ENCODE measurements at regions not wholly inside any gene's neighbourhood (a gene's known extent, or its start where the extent isn't known, plus 50 kb on each side); places are given as distances from the start of the nearest gene placed in this dataset.

DNA sequence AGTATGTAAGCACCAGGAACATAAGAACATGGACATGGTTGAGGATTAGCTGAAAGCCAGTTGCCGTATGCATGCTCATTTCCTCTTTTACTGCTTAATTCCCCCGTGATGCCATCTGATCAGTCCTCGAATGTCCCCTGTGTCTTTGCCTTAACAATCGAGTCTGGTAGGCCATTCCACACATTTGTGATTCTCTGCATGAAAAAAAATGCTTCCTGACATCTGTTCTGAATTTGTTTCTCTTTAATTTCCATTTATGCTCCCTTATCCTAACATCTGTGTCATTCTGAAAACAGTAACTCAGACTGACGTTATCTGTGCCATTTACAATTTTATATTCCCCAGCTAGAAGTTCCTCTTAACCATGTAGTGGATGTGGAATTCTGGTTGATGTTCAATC lies 158.2 kb upstream of the TOX3 start:
- Histone ChIP-seq H3K27me3 (ENCODE audit: control insufficient read depth in 2 of 2, insufficient read depth in 2 of 2, low read length in 2 of 2) (no peaks in the 10 kb centered on the region), H3K9ac (ENCODE audit: insufficient read depth in 1 of 2, low read depth in 2 of 2, low read length in 2 of 2) (no peak overlapping the region), H3K27ac (ENCODE audit: extremely low read depth, low read depth, low read length) (no peak overlapping the region), H3K9me3 (replicated peaks; ENCODE audit: control insufficient read depth, insufficient read depth, low read depth, low read length) (no peaks in the 10 kb centered on the region), H4K20me1 (replicated peaks; ENCODE audit: control insufficient read depth, insufficient read depth, low read length) (no peaks in the 10 kb centered on the region), H3K79me2 (ENCODE audit: control insufficient read depth, insufficient read depth, low read length) (no peaks in the 10 kb centered on the region), H3K4me3 (no peak overlapping the region), H3K36me3 (ENCODE audit: control insufficient read depth, insufficient read depth, low read length) (no peaks in the 10 kb centered on the region), H3K9me1 (ENCODE audit: control insufficient read depth, insufficient read depth, low read length) (no peaks in the 10 kb centered on the region), H2AFZ (ENCODE audit: low read depth, low read length) (no peak overlapping the region), H3K4me2 (ENCODE audit: insufficient read depth, low read length) (no peak overlapping the region), H3K4me1 (replicated peaks in 1 of 2; ENCODE audit: control insufficient read depth in 2 of 2, insufficient read depth in 2 of 2, low read length in 2 of 2) (no peaks in the 10 kb centered on the region)
- no TSS peak for BruUV-seq (replicated peaks)
- ChIA-PET CTCF (ENCODE audit: low intra/inter-chr PET ratio) (no interaction called here), POLR2A (no interaction called here)
- in situ Hi-C loops (cut with MboI): no loop called here
- intact Hi-C loops (cut with micrococcal nuclease): no loop called here
- no peak for TF ChIP-seq NR2C2 (CRISPR knock-in tag; IDR thresholded peaks at IDR 0.05)
- TF ChIP-seq NR2C2 (tag; IDR thresholded peaks at IDR 0.05): no peak
- TF ChIP-seq ATF2 (CRISPR knock-in tag; IDR thresholded peaks at IDR 0.05): no peak
- no peak for TF ChIP-seq HIVEP1 (CRISPR knock-in tag; IDR thresholded peaks at IDR 0.05)
- TF ChIP-seq KDM5B (IDR thresholded peaks at IDR 0.05; ENCODE audit: insufficient replicate concordance, low read depth, low read length): no peak
- TF ChIP-seq, protein P1, sequence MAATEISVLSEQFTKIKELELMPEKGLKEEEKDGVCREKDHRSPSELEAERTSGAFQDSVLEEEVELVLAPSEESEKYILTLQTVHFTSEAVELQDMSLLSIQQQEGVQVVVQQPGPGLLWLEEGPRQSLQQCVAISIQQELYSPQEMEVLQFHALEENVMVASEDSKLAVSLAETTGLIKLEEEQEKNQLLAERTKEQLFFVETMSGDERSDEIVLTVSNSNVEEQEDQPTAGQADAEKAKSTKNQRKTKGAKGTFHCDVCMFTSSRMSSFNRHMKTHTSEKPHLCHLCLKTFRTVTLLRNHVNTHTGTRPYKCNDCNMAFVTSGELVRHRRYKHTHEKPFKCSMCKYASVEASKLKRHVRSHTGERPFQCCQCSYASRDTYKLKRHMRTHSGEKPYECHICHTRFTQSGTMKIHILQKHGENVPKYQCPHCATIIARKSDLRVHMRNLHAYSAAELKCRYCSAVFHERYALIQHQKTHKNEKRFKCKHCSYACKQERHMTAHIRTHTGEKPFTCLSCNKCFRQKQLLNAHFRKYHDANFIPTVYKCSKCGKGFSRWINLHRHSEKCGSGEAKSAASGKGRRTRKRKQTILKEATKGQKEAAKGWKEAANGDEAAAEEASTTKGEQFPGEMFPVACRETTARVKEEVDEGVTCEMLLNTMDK (IDR thresholded peaks at IDR 0.05; ENCODE audit: borderline replicate concordance, insufficient read depth, low read depth, low read length, poor library complexity, severe bottlenecking): no peak
- TF ChIP-seq JUNB (CRISPR knock-in tag; conservative IDR thresholded peaks at IDR 0.05): no peak
- no peak for TF ChIP-seq ZFP30 (CRISPR knock-in tag; IDR thresholded peaks at IDR 0.05; ENCODE audit: borderline replicate concordance)
- TF ChIP-seq, protein P2, sequence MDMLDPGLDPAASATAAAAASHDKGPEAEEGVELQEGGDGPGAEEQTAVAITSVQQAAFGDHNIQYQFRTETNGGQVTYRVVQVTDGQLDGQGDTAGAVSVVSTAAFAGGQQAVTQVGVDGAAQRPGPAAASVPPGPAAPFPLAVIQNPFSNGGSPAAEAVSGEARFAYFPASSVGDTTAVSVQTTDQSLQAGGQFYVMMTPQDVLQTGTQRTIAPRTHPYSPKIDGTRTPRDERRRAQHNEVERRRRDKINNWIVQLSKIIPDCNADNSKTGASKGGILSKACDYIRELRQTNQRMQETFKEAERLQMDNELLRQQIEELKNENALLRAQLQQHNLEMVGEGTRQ (CRISPR knock-in tag; IDR thresholded peaks at IDR 0.05): no peak
- TF ChIP-seq MTA1 (IDR thresholded peaks at IDR 0.05; ENCODE audit: borderline replicate concordance): no peak
- TF ChIP-seq, protein P3, sequence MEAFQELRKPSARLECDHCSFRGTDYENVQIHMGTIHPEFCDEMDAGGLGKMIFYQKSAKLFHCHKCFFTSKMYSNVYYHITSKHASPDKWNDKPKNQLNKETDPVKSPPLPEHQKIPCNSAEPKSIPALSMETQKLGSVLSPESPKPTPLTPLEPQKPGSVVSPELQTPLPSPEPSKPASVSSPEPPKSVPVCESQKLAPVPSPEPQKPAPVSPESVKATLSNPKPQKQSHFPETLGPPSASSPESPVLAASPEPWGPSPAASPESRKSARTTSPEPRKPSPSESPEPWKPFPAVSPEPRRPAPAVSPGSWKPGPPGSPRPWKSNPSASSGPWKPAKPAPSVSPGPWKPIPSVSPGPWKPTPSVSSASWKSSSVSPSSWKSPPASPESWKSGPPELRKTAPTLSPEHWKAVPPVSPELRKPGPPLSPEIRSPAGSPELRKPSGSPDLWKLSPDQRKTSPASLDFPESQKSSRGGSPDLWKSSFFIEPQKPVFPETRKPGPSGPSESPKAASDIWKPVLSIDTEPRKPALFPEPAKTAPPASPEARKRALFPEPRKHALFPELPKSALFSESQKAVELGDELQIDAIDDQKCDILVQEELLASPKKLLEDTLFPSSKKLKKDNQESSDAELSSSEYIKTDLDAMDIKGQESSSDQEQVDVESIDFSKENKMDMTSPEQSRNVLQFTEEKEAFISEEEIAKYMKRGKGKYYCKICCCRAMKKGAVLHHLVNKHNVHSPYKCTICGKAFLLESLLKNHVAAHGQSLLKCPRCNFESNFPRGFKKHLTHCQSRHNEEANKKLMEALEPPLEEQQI (IDR thresholded peaks at IDR 0.05): no peak
- no peak for TF ChIP-seq COPS2 (conservative IDR thresholded peaks at IDR 0.05)
- 0% methylated on average over 5 of the region's 5 CpGs for WGBS (ENCODE audit: insufficient coverage, low coverage, missing lambda C conversion rate)
- ATAC-seq (no peak), DNase-seq (ENCODE audit: extremely low read depth in 1 of 4, low spot score in 3 of 4) (no peak), FAIRE-seq (no peak)
